ENCODE measurements at regions not wholly inside any gene's neighbourhood (a gene's known extent, or its start where the extent isn't known, plus 50 kb on each side); places are given as distances from the start of the nearest gene placed in this dataset.

DNA sequence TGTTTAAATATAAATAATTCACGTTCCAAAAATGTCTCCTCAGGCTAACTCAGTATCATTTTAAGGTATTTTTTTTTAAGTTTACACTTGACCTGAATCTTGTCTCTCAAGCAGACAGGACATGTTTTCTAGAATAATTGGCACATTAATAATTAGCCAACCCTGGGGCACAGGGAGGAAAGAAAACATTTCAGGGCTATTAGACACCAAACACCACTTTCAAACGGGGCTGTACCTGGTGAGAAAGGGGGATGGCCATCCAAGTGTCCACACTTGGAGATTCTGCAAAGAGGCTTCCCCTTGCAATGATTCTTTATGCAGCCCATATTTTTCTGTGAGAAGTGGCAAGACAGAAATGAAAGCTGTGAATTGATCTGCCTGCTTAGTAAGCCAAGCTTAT is 560.8 kb downstream of the CD109 start:
- TF ChIP-seq, protein P1, sequence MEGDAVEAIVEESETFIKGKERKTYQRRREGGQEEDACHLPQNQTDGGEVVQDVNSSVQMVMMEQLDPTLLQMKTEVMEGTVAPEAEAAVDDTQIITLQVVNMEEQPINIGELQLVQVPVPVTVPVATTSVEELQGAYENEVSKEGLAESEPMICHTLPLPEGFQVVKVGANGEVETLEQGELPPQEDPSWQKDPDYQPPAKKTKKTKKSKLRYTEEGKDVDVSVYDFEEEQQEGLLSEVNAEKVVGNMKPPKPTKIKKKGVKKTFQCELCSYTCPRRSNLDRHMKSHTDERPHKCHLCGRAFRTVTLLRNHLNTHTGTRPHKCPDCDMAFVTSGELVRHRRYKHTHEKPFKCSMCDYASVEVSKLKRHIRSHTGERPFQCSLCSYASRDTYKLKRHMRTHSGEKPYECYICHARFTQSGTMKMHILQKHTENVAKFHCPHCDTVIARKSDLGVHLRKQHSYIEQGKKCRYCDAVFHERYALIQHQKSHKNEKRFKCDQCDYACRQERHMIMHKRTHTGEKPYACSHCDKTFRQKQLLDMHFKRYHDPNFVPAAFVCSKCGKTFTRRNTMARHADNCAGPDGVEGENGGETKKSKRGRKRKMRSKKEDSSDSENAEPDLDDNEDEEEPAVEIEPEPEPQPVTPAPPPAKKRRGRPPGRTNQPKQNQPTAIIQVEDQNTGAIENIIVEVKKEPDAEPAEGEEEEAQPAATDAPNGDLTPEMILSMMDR (IDR thresholded peaks at IDR 0.05), result no peak
- TF ChIP-seq EP300 (IDR thresholded peaks at IDR 0.05; ENCODE audit: low read depth), result no peak

All from transverse colon (tissue), 3 donors.